IMR-90 (cell line): ENCODE measurements at regions not wholly inside any gene's neighbourhood (a gene's known extent, or its start where the extent isn't known, plus 50 kb on each side); places are given as distances from the start of the nearest gene placed in this dataset.

ENCODE experiments used
- ATAC-seq: fragments of 200-7000 bp; cut with Tn5 transposase; 2 replicates; pipeline ENCODE4 v1.9.1; 2020; ENCODE audit warnings: low read depth, mild to moderate bottlenecking, moderate library complexity
- BruUV-seq: library from RNA; stranded (reverse); fragments of 400-500 nt; replicated peaks from 2 replicates; lab custom pipeline; 2021; lab: Mats Ljungman, UMichigan
- CTCF ChIA-PET: fragments of 300-600 bp; formaldehyde crosslinking; extraction: SDS; loops from one replicate; lab custom pipeline; 2021; ENCODE audit warnings: antibody characterized with exemption; lab: Yijun Ruan, JAX
- POLR2A ChIA-PET: fragments of 300-600 bp; sonication (Branson Sonifier 250); formaldehyde crosslinking; loops from one replicate; lab custom pipeline; 2022; ENCODE audit warnings: antibody characterized with exemption; ENCODE audit not compliant: unreplicated experiment; lab: Charles Lee
- DNase-seq: peaks from one replicate; pipeline ENCODE4 v3.0.0; 2013
- H2AFZ ChIP-seq: replicated peaks from 2 replicates; pipeline ENCODE3; 2013; ENCODE audit warnings: low read length, mild to moderate bottlenecking; ENCODE audit not compliant: poor library complexity
- H2AK5ac ChIP-seq: 2 replicates; pipeline ENCODE4 v1.6.1; 2013; ENCODE audit warnings: low read depth, low read length, inconsistent platforms
- H2AK9ac ChIP-seq: replicated peaks from 2 replicates; pipeline ENCODE3; 2013; ENCODE audit warnings: mild to moderate bottlenecking, low read depth, low read length, moderate library complexity; ENCODE audit not compliant: poor library complexity
- H2BK120ac ChIP-seq: 2 replicates; pipeline ENCODE4 v1.6.1; 2013; ENCODE audit warnings: low read depth, low read length, inconsistent platforms
- H2BK15ac ChIP-seq: 3 replicates; pipeline ENCODE4 v1.6.1; 2013; ENCODE audit warnings: low read depth, low read length, inconsistent platforms
- H2BK20ac ChIP-seq: 2 replicates; pipeline ENCODE4 v1.6.1; 2013; ENCODE audit warnings: low read depth, mild to moderate bottlenecking, inconsistent platforms, low read length, moderate library complexity
- H2BK5ac ChIP-seq: 2 replicates; pipeline ENCODE4 v1.6.1; 2013; ENCODE audit warnings: mild to moderate bottlenecking, low read depth, low read length, inconsistent platforms; ENCODE audit not compliant: poor library complexity, severe bottlenecking
- H3K14ac ChIP-seq: replicated peaks from 2 replicates; pipeline ENCODE4 v1.6.1; 2013; ENCODE audit warnings: low read depth, low read length, inconsistent platforms
- H3K18ac ChIP-seq: 2 replicates; pipeline ENCODE4 v1.6.1; 2013; ENCODE audit warnings: low read depth, low read length, control low read depth
- H3K23ac ChIP-seq: 2 replicates; pipeline ENCODE4 v1.6.1; 2013; ENCODE audit warnings: low read depth, low read length, inconsistent platforms
- H3K27ac ChIP-seq: 2 replicates; pipeline ENCODE4 v1.5.1; 2013; ENCODE audit warnings: mild to moderate bottlenecking, control low read depth, low read length; ENCODE audit not compliant: insufficient read depth
- H3K27me3 ChIP-seq: 2 replicates; pipeline ENCODE4 v1.6.1; 2013; ENCODE audit warnings: low read length; ENCODE audit not compliant: control insufficient read depth, insufficient read depth
- H3K36me3 ChIP-seq: 2 replicates; pipeline ENCODE4 v1.6.1; 2013; ENCODE audit warnings: low read length, mixed read lengths; ENCODE audit not compliant: control insufficient read depth, insufficient read depth
- H3K4ac ChIP-seq: 2 replicates; pipeline ENCODE4 v1.6.1; 2013; ENCODE audit warnings: low read depth, low read length, inconsistent platforms
- H3K4me1 ChIP-seq: 2 replicates; pipeline ENCODE4 v1.6.1; 2013; ENCODE audit warnings: low read length, mixed read lengths; ENCODE audit not compliant: control insufficient read depth, insufficient read depth
- H3K4me2 ChIP-seq: 2 replicates; pipeline ENCODE4 v1.6.1; 2013; ENCODE audit warnings: low read depth, mild to moderate bottlenecking, control low read depth, low read length, moderate library complexity
- H3K4me3 ChIP-seq: 2 replicates; pipeline ENCODE4 v1.5.1; 2013; ENCODE audit warnings: low read depth, mild to moderate bottlenecking, control low read depth, low read length, moderate library complexity; ENCODE audit not compliant: insufficient read depth
- H3K56ac ChIP-seq: 2 replicates; pipeline ENCODE4 v1.6.1; 2013; ENCODE audit warnings: low read length, inconsistent platforms; ENCODE audit not compliant: insufficient read depth; ENCODE audit errors: extremely low read depth
- H3K79me1 ChIP-seq, 2 experiments: 2 replicates each; pipeline ENCODE4 v1.6.1; 2013; ENCODE audit warnings: low read length in 2 of 2, inconsistent platforms in 1 of 2, low read depth in 1 of 2
- H3K9ac ChIP-seq: 2 replicates; pipeline ENCODE4 v1.6.1; 2013; ENCODE audit warnings: low read depth, low read length, control low read depth
- H3K9me1 ChIP-seq: 2 replicates; pipeline ENCODE4 v1.6.1; 2013; ENCODE audit warnings: low read length, inconsistent platforms; ENCODE audit not compliant: insufficient read depth
- H3K9me3 ChIP-seq: 2 replicates; pipeline ENCODE4 v1.6.1; 2013; ENCODE audit warnings: low read length; ENCODE audit not compliant: control insufficient read depth, insufficient read depth
- H4K20me1 ChIP-seq: 2 replicates; pipeline ENCODE4 v1.6.1; 2013; ENCODE audit warnings: low read length, inconsistent platforms; ENCODE audit not compliant: insufficient read depth
- H4K5ac ChIP-seq: 2 replicates; pipeline ENCODE4 v1.6.1; 2013; ENCODE audit warnings: mild to moderate bottlenecking, low read depth, low read length, control low read depth
- H4K8ac ChIP-seq, 2 experiments: 2 replicates each; pipeline ENCODE4 v1.6.1; 2013; ENCODE audit warnings: low read depth in 2 of 2, low read length in 2 of 2, control low read depth in 1 of 2, inconsistent platforms in 1 of 2
- H4K91ac ChIP-seq: 2 replicates; pipeline ENCODE4 v1.6.1; 2013; ENCODE audit warnings: low read depth, low read length, inconsistent platforms; ENCODE audit not compliant: insufficient read depth
- BHLHE40 ChIP-seq: fragments of 150-350 bp; IDR thresholded peaks from 2 replicates; pipeline ENCODE4 v1.6.1; 2016; ENCODE audit warnings: mild to moderate bottlenecking, low read depth, low read length
- CHD1 ChIP-seq: IDR thresholded peaks from 2 replicates; pipeline ENCODE4 v1.6.1; 2012; ENCODE audit warnings: low read depth, low read length, improper control_type of control experiment
- FOS ChIP-seq: fragments of 150-350 bp; IDR thresholded peaks from 2 replicates; pipeline ENCODE4 v1.6.1; 2016; ENCODE audit warnings: low read depth, low read length
- MAFK ChIP-seq: IDR thresholded peaks from 2 replicates; pipeline ENCODE4 v1.6.1; 2012; ENCODE audit warnings: low read depth, low read length, improper control_type of control experiment
- MAZ ChIP-seq: IDR thresholded peaks from 2 replicates; pipeline ENCODE4 v1.6.1; 2012; ENCODE audit warnings: low read depth, mild to moderate bottlenecking, low read length, improper control_type of control experiment, moderate library complexity, borderline replicate concordance
- MXI1 ChIP-seq: IDR thresholded peaks from 2 replicates; pipeline ENCODE4 v1.6.1; 2012; ENCODE audit warnings: low read depth, mild to moderate bottlenecking, low read length, moderate library complexity, borderline replicate concordance
- POLR2A ChIP-seq: IDR thresholded peaks from 2 replicates; pipeline ENCODE4 v1.6.1; 2012; ENCODE audit warnings: mild to moderate bottlenecking, low read depth, low read length
- RAD21 ChIP-seq: IDR thresholded peaks from 2 replicates; pipeline ENCODE4 v1.6.1; 2012; ENCODE audit warnings: low read length, improper control_type of control experiment
- RCOR1 ChIP-seq: IDR thresholded peaks from 2 replicates; pipeline ENCODE4 v1.6.1; 2012; ENCODE audit warnings: mild to moderate bottlenecking, low read length, improper control_type of control experiment; ENCODE audit not compliant: insufficient replicate concordance
- RFX5 ChIP-seq: IDR thresholded peaks from 2 replicates; pipeline ENCODE4 v1.8.0; 2012; ENCODE audit warnings: low read depth, mild to moderate bottlenecking, low read length, moderate library complexity
- SMC3 ChIP-seq: fragments of 150-350 bp; IDR thresholded peaks from 2 replicates; pipeline ENCODE4 v1.6.1; 2016; ENCODE audit warnings: low read depth, mild to moderate bottlenecking, antibody characterized with exemption, low read length, moderate library complexity
- WGBS, 2 experiments: methylation state at CpG; one replicate each; pipeline versions ENCODE4 v1.1.5 to v1.1.7; 2013; ENCODE audit warnings: missing lambda C conversion rate in 2 of 2; ENCODE audit not compliant: insufficient read length in 1 of 2; ENCODE audit errors: extremely low coverage in 2 of 2; 5-methylcytosine and 5-hydroxymethylcytosine counted together
- dilution Hi-C: fragments of 300-500 bp; cut with HindIII; formaldehyde crosslinking; loops from one replicate; pipeline ENCODE4 v1.14.3; 2018; ENCODE audit warnings: low sequenced_read_pairs; ENCODE audit not compliant: unreplicated experiment
- in situ Hi-C: fragments of 300-500 bp; cut with MboI; formaldehyde crosslinking; loops from 3 replicates; pipeline ENCODE4 v1.14.3; 2019; ENCODE audit warnings: low sequenced_read_pairs, inconsistent platforms, mixed read lengths
- intact Hi-C: fragments of 100-400 bp; cut with micrococcal nuclease; formaldehyde crosslinking; loops from 2 replicates; pipeline ENCODE4 v1.10.0; 2022
- TF ChIP-seq, protein P1 (sequence below): fragments of 150-350 bp; IDR thresholded peaks from 2 replicates; pipeline ENCODE4 v1.6.1; 2016; ENCODE audit warnings: low read depth, mild to moderate bottlenecking, low read length, moderate library complexity, borderline replicate concordance
- TF ChIP-seq, protein P2 (sequence below): fragments of 150-350 bp; IDR thresholded peaks from 2 replicates; pipeline ENCODE4 v1.6.1; 2017; ENCODE audit warnings: mild to moderate bottlenecking, antibody characterized with exemption, low read length, low read depth
- TF ChIP-seq, protein P3 (sequence below): conservative IDR thresholded peaks from 2 replicates; pipeline ENCODE4 v1.5.1; 2012; ENCODE audit warnings: mild to moderate bottlenecking, low read depth, low read length, improper control_type of control experiment

DNA sequence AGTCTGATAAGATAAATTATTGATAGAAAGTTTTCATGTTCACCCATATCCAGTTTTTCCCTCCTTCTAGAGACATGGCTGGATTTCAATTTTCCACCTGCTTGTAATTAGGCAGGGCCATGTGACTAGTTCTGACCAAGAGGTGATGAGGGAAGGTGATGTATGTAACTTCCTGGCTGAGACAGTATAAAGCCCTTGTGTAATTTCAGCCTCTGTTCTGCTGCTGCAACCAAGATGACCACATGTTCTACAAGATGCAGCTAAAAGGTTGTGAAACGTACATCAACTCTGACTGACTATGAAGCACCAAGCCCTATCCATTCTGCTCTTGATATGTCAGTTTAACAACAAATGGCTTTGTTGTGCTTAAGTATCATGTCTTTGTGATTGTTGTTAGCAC is 376.5 kb upstream of the DAB2 start:
- DNase-seq, result no peak
- H3K56ac ChIP-seq, result no peak overlapping the region
- H2AK9ac ChIP-seq, result no peak overlapping the region
- intact Hi-C loops, result loop anchor here (10.0 kb wide), 1 partner anchor 883 kb away; no protein-coding TSS in a partner anchor
- H3K4me2 ChIP-seq, result no peak overlapping the region
- TF ChIP-seq MAZ (no peak), FOS (no peak), CHD1 (no peak), RCOR1 (no peak), MAFK (no peak), RAD21 (no peak), RFX5 (no peak), POLR2A (no peak), SMC3 (no peak), MXI1 (no peak), BHLHE40 (no peak)
- TF ChIP-seq, protein P1, sequence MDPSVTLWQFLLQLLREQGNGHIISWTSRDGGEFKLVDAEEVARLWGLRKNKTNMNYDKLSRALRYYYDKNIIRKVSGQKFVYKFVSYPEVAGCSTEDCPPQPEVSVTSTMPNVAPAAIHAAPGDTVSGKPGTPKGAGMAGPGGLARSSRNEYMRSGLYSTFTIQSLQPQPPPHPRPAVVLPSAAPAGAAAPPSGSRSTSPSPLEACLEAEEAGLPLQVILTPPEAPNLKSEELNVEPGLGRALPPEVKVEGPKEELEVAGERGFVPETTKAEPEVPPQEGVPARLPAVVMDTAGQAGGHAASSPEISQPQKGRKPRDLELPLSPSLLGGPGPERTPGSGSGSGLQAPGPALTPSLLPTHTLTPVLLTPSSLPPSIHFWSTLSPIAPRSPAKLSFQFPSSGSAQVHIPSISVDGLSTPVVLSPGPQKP, result no peak
- TF ChIP-seq, protein P2, sequence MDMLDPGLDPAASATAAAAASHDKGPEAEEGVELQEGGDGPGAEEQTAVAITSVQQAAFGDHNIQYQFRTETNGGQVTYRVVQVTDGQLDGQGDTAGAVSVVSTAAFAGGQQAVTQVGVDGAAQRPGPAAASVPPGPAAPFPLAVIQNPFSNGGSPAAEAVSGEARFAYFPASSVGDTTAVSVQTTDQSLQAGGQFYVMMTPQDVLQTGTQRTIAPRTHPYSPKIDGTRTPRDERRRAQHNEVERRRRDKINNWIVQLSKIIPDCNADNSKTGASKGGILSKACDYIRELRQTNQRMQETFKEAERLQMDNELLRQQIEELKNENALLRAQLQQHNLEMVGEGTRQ, result no peak
- TF ChIP-seq, protein P3, sequence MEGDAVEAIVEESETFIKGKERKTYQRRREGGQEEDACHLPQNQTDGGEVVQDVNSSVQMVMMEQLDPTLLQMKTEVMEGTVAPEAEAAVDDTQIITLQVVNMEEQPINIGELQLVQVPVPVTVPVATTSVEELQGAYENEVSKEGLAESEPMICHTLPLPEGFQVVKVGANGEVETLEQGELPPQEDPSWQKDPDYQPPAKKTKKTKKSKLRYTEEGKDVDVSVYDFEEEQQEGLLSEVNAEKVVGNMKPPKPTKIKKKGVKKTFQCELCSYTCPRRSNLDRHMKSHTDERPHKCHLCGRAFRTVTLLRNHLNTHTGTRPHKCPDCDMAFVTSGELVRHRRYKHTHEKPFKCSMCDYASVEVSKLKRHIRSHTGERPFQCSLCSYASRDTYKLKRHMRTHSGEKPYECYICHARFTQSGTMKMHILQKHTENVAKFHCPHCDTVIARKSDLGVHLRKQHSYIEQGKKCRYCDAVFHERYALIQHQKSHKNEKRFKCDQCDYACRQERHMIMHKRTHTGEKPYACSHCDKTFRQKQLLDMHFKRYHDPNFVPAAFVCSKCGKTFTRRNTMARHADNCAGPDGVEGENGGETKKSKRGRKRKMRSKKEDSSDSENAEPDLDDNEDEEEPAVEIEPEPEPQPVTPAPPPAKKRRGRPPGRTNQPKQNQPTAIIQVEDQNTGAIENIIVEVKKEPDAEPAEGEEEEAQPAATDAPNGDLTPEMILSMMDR, result no peak
- CTCF ChIA-PET, result no interaction called here
- in situ Hi-C loops, result no loop called here
- no peak overlapping the region for H2BK120ac ChIP-seq
- H3K79me1 ChIP-seq, result no peaks in the 10 kb centered on the region
- no peak overlapping the region for H4K91ac ChIP-seq
- H3K4ac ChIP-seq, result no peak overlapping the region
- H3K9ac ChIP-seq, result no peak overlapping the region
- H2BK5ac ChIP-seq, result no peak overlapping the region
- no peaks in the 10 kb centered on the region for H3K27me3 ChIP-seq
- no peak overlapping the region for H3K23ac ChIP-seq
- no peak overlapping the region for H2BK15ac ChIP-seq
- BruUV-seq, result no TSS peak
- H2AFZ ChIP-seq, result no peak overlapping the region
- H4K8ac ChIP-seq, result no peak overlapping the region
- H4K20me1 ChIP-seq, result no peaks in the 10 kb centered on the region
- H3K4me3 ChIP-seq, result no peak overlapping the region
- POLR2A ChIA-PET, result no interaction called here
- no peaks in the 10 kb centered on the region for H3K9me3 ChIP-seq
- no peak overlapping the region for H3K27ac ChIP-seq
- H2AK5ac ChIP-seq, result no peak overlapping the region
- H4K5ac ChIP-seq, result no peak overlapping the region
- no peak overlapping the region for H3K18ac ChIP-seq
- dilution Hi-C loops, result no loop called here
- no peak overlapping the region for H2BK20ac ChIP-seq
- peaks cover 2% of the 10 kb centered on the region; the same call in 1 of the 2 replicates for H3K4me1 ChIP-seq
- ATAC-seq, result no peak
- WGBS, 2 experiments, result no CpG with 5 or more reads among the region's 1 CpG
- H3K9me1 ChIP-seq, result no peaks in the 10 kb centered on the region
- H3K14ac ChIP-seq, result no peak overlapping the region
- H3K36me3 ChIP-seq, result no peaks in the 10 kb centered on the region
